ENCODE measurements at regions not wholly inside any gene's neighbourhood (a gene's known extent, or its start where the extent isn't known, plus 50 kb on each side); places are given as distances from the start of the nearest gene placed in this dataset.

DNA sequence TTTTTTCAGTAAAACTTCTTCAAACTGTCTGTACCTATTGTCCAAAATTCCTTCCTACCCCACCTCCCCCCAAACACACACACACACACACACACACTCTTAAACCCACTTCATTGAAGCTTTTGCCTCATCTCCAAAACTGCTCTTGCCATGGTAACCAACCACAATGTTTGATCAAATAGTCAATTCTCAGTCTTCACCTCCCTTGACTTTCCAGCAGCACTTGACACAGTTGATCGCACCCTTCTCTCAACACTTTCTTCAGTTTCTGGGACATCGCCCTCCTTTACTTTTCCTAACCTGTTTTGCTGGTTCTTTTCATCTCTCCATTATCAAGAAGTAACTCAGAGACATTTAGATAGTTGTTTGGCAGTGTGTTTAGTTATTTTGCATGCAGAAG is 71.5 kb upstream of the COL21A1 start (continued):
- TF ChIP-seq, protein P1, sequence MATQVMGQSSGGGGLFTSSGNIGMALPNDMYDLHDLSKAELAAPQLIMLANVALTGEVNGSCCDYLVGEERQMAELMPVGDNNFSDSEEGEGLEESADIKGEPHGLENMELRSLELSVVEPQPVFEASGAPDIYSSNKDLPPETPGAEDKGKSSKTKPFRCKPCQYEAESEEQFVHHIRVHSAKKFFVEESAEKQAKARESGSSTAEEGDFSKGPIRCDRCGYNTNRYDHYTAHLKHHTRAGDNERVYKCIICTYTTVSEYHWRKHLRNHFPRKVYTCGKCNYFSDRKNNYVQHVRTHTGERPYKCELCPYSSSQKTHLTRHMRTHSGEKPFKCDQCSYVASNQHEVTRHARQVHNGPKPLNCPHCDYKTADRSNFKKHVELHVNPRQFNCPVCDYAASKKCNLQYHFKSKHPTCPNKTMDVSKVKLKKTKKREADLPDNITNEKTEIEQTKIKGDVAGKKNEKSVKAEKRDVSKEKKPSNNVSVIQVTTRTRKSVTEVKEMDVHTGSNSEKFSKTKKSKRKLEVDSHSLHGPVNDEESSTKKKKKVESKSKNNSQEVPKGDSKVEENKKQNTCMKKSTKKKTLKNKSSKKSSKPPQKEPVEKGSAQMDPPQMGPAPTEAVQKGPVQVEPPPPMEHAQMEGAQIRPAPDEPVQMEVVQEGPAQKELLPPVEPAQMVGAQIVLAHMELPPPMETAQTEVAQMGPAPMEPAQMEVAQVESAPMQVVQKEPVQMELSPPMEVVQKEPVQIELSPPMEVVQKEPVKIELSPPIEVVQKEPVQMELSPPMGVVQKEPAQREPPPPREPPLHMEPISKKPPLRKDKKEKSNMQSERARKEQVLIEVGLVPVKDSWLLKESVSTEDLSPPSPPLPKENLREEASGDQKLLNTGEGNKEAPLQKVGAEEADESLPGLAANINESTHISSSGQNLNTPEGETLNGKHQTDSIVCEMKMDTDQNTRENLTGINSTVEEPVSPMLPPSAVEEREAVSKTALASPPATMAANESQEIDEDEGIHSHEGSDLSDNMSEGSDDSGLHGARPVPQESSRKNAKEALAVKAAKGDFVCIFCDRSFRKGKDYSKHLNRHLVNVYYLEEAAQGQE (IDR thresholded peaks at IDR 0.05; ENCODE audit: unreplicated experiment), result no peak
- TF ChIP-seq, protein P2, sequence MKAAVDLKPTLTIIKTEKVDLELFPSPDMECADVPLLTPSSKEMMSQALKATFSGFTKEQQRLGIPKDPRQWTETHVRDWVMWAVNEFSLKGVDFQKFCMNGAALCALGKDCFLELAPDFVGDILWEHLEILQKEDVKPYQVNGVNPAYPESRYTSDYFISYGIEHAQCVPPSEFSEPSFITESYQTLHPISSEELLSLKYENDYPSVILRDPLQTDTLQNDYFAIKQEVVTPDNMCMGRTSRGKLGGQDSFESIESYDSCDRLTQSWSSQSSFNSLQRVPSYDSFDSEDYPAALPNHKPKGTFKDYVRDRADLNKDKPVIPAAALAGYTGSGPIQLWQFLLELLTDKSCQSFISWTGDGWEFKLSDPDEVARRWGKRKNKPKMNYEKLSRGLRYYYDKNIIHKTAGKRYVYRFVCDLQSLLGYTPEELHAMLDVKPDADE (IDR thresholded peaks at IDR 0.05), result no peak
- no peak for TF ChIP-seq EZH2 (IDR thresholded peaks at IDR 0.05; ENCODE audit: low read depth, unreplicated experiment)
- TF ChIP-seq, protein P3, sequence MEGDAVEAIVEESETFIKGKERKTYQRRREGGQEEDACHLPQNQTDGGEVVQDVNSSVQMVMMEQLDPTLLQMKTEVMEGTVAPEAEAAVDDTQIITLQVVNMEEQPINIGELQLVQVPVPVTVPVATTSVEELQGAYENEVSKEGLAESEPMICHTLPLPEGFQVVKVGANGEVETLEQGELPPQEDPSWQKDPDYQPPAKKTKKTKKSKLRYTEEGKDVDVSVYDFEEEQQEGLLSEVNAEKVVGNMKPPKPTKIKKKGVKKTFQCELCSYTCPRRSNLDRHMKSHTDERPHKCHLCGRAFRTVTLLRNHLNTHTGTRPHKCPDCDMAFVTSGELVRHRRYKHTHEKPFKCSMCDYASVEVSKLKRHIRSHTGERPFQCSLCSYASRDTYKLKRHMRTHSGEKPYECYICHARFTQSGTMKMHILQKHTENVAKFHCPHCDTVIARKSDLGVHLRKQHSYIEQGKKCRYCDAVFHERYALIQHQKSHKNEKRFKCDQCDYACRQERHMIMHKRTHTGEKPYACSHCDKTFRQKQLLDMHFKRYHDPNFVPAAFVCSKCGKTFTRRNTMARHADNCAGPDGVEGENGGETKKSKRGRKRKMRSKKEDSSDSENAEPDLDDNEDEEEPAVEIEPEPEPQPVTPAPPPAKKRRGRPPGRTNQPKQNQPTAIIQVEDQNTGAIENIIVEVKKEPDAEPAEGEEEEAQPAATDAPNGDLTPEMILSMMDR (conservative IDR thresholded peaks at IDR 0.05; ENCODE audit: low read depth in 2 of 2), result no peak

DNA sequence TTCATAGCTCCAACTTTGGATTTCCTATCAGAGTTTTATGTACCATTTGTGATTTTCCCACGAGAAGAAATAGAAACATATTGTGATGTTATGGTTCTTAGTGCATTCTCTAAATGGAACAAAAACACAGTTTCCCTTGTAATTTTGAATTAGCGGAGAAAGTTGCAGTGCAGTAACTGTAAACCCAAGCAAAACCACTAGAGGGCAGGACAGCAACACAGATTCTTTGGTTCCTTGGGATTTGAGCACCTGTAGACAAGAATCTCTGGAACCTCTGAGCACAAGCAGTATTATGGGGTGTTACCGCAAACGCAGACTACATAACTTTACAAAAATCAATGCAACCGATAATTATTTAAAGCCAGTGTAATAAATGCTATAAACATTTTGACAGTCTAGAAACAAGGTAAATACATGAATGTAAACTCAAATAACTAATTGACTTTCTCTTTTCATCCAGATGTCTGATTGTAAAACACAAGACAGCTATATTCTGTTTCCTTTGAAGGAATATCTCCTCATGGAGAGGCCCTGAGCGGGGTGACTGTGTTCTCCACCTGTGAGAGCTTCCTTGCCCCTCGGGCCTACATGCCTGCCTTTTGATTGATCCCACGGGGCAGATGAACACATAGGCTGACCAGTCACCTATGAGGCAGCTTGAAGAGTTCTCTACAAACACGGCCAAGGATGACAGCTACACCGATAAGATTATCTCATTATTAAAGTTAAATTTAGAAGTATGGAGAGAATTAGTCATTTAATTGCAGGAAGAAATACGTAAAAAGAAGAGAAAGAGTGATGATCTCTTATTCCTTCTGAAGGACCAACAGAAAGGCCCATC is 67.5 kb upstream of the COL21A1 start:
- H3K36me3 ChIP-seq (ENCODE audit: insufficient read depth), result no peaks in the 10 kb centered on the region
- Mint-ChIP-seq H3K27ac (no peak overlapping the region), H3K27me3 (ENCODE audit: insufficient read depth, low read depth, poor library complexity) (peaks cover 4% of the 10 kb centered on the region), H3K4me3 (no peak overlapping the region), H3K4me1 (no peaks in the 10 kb centered on the region), H3K9me3 (no peaks in the 10 kb centered on the region), H3K36me3 (ENCODE audit: low read depth) (no peaks in the 10 kb centered on the region)
- ATAC-seq (peak; percentile 82), DNase-seq (ENCODE audit: low spot score) (peak; percentile 77)
- no peaks in the 10 kb centered on the region for H3K79me2 ChIP-seq (replicated peaks; ENCODE audit: insufficient read depth)
- no peak overlapping the region for H2AFZ ChIP-seq
- no peak overlapping the region for H3K4me3 ChIP-seq
- no peaks in the 10 kb centered on the region for H3K27me3 ChIP-seq (ENCODE audit: insufficient read depth)
- TF ChIP-seq, protein P4, sequence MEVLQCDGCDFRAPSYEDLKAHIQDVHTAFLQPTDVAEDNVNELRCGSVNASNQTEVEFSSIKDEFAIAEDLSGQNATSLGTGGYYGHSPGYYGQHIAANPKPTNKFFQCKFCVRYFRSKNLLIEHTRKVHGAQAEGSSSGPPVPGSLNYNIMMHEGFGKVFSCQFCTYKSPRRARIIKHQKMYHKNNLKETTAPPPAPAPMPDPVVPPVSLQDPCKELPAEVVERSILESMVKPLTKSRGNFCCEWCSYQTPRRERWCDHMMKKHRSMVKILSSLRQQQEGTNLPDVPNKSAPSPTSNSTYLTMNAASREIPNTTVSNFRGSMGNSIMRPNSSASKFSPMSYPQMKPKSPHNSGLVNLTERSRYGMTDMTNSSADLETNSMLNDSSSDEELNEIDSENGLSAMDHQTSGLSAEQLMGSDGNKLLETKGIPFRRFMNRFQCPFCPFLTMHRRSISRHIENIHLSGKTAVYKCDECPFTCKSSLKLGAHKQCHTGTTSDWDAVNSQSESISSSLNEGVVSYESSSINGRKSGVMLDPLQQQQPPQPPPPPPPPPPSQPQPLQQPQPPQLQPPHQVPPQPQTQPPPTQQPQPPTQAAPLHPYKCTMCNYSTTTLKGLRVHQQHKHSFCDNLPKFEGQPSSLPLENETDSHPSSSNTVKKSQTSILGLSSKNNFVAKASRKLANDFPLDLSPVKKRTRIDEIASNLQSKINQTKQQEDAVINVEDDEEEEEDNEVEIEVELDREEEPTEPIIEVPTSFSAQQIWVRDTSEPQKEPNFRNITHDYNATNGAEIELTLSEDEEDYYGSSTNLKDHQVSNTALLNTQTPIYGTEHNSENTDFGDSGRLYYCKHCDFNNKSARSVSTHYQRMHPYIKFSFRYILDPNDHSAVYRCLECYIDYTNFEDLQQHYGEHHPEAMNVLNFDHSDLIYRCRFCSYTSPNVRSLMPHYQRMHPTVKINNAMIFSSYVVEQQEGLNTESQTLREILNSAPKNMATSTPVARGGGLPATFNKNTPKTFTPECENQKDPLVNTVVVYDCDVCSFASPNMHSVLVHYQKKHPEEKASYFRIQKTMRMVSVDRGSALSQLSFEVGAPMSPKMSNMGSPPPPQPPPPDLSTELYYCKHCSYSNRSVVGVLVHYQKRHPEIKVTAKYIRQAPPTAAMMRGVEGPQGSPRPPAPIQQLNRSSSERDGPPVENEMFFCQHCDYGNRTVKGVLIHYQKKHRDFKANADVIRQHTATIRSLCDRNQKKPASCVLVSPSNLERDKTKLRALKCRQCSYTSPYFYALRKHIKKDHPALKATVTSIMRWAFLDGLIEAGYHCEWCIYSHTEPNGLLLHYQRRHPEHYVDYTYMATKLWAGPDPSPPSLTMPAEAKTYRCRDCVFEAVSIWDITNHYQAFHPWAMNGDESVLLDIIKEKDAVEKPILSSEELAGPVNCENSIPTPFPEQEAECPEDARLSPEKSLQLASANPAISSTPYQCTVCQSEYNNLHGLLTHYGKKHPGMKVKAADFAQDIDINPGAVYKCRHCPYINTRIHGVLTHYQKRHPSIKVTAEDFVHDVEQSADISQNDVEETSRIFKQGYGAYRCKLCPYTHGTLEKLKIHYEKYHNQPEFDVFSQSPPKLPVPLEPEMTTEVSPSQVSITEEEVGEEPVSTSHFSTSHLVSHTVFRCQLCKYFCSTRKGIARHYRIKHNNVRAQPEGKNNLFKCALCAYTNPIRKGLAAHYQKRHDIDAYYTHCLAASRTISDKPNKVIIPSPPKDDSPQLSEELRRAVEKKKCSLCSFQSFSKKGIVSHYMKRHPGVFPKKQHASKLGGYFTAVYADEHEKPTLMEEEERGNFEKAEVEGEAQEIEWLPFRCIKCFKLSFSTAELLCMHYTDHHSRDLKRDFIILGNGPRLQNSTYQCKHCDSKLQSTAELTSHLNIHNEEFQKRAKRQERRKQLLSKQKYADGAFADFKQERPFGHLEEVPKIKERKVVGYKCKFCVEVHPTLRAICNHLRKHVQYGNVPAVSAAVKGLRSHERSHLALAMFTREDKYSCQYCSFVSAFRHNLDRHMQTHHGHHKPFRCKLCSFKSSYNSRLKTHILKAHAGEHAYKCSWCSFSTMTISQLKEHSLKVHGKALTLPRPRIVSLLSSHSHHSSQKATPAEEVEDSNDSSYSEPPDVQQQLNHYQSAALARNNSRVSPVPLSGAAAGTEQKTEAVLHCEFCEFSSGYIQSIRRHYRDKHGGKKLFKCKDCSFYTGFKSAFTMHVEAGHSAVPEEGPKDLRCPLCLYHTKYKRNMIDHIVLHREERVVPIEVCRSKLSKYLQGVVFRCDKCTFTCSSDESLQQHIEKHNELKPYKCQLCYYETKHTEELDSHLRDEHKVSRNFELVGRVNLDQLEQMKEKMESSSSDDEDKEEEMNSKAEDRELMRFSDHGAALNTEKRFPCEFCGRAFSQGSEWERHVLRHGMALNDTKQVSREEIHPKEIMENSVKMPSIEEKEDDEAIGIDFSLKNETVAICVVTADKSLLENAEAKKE (CRISPR knock-in tag; IDR thresholded peaks at IDR 0.05), result no peak
- TF ChIP-seq, protein P3 (conservative IDR thresholded peaks at IDR 0.05; ENCODE audit: low read depth in 2 of 2), result peak; percentile 88 to 94
- no peak overlapping the region for H3K4me2 ChIP-seq
- no peak overlapping the region for H3K27ac ChIP-seq (ENCODE audit: low read depth)
- H3K9me2 ChIP-seq (ENCODE audit: insufficient read depth), result no peaks in the 10 kb centered on the region
- H4K20me1 ChIP-seq (replicated peaks; ENCODE audit: insufficient read depth), result no peaks in the 10 kb centered on the region
- no peaks in the 10 kb centered on the region for H3K4me1 ChIP-seq (ENCODE audit: insufficient read depth)
- H3F3A ChIP-seq (replicated peaks; ENCODE audit: low read depth), result no peaks in the 10 kb centered on the region
